Activated T-helper 1 cell treated with Interleukin-2 at 50 U/mL for 16 hours (primary cell): ENCODE measurements at regions not wholly inside any gene's neighbourhood (a gene's known extent, or its start where the extent isn't known, plus 50 kb on each side); places are given as distances from the start of the nearest gene placed in this dataset.
"Not testable (repeated sequence)": the region's sequence is repeated elsewhere in the genome, so short reads cannot be mapped to it uniquely, and the experiment has no call there.

ENCODE experiments used
- DNase-seq: peaks from one replicate; pipeline ENCODE4 v3.0.0-alpha.2; 2020; ENCODE audit warnings: low read depth

- no peak for DNase-seq
Observed at GRCh38 chr2:226474131-226474530, 325.5 kb downstream of the IRS1 start.

- DNase-seq = no peak
Observed at GRCh38 chr2:226471987-226472470, 327.6 kb downstream of the IRS1 start.

- DNase-seq = no peak
Observed at GRCh38 chr2:226467633-226468032, 332.0 kb downstream of the IRS1 start.

GRCh38 chr2:226467221-226467620 is 332.4 kb downstream of the IRS1 start:
- no peak for DNase-seq

- DNase-seq = no peak
Observed at GRCh38 chr2:226466589-226466988, 333.0 kb downstream of the IRS1 start.

- no peak for DNase-seq
Observed at GRCh38 chr2:226466124-226466523, 333.5 kb downstream of the IRS1 start.

- DNase-seq = no peak
Observed at GRCh38 chr2:226464380-226464779, 335.2 kb downstream of the IRS1 start.

GRCh38 chr2:226463154-226463553 is 336.5 kb downstream of the IRS1 start:
- no peak for DNase-seq

GRCh38 chr2:226461981-226462380 is 337.6 kb downstream of the IRS1 start:
- no peak for DNase-seq

- not testable (repeated sequence) for DNase-seq
Observed at GRCh38 chr2:226456144-226456543, 343.5 kb downstream of the IRS1 start.

GRCh38 chr2:226452768-226453167 is 346.9 kb downstream of the IRS1 start:
- DNase-seq = no peak

- no peak for DNase-seq
Observed at GRCh38 chr2:226451486-226451885, 348.1 kb downstream of the IRS1 start.

GRCh38 chr2:226450141-226450540 is 349.5 kb downstream of the IRS1 start:
- DNase-seq = no peak

- DNase-seq = no peak
Observed at GRCh38 chr2:226447338-226448300, 352.0 kb downstream of the IRS1 start.

- no peak for DNase-seq
Observed at GRCh38 chr2:226446406-226447001, 353.1 kb downstream of the IRS1 start.

- no peak for DNase-seq
Observed at GRCh38 chr2:226445216-226445861, 354.3 kb downstream of the IRS1 start.

GRCh38 chr2:226443112-226443511 is 356.5 kb downstream of the IRS1 start:
- no peak for DNase-seq

GRCh38 chr2:226440127-226440918 is 359.3 kb downstream of the IRS1 start:
- no peak for DNase-seq

GRCh38 chr2:226439337-226439736 is 360.3 kb downstream of the IRS1 start:
- no peak for DNase-seq

GRCh38 chr2:226435146-226435545 is 364.5 kb downstream of the IRS1 start:
- no peak for DNase-seq

- no peak for DNase-seq
Observed at GRCh38 chr2:226434702-226435101, 364.9 kb downstream of the IRS1 start.
